Breast epithelium (tissue), 4 donors: ENCODE measurements at regions not wholly inside any gene's neighbourhood (a gene's known extent, or its start where the extent isn't known, plus 50 kb on each side); places are given as distances from the start of the nearest gene placed in this dataset.

Experiments
- DNase-seq, 2 donors: peaks; one replicate each; pipeline ENCODE4 v3.0.0-alpha.2; 2019; ENCODE audit warnings: low spot score in 2 of 2
- H3K27ac ChIP-seq, 2 donors: fragments of 200-600 bp; sonication (generic) in 1 of 2; one replicate each; pipeline ENCODE4 v1.5.1; 2016 to 2019; ENCODE audit warnings: mild to moderate bottlenecking in 1 of 2
- H3K27me3 ChIP-seq, 2 donors: fragments of 200-600 bp; sonication (generic) in 1 of 2; one replicate each; pipeline versions ENCODE4 v1.5.1 to v1.6.0; 2017 to 2019; ENCODE audit warnings: control low read depth in 1 of 2, mild to moderate bottlenecking in 1 of 2
- H3K36me3 ChIP-seq: fragments of 200-600 bp; one replicate; pipeline ENCODE4 v1.5.1; 2019
- H3K4me1 ChIP-seq, 2 donors: fragments of 200-600 bp; sonication (generic); one replicate each; pipeline ENCODE4 v1.5.1; 2016 to 2019; ENCODE audit warnings: control low read depth in 1 of 2
- H3K4me3 ChIP-seq, 3 donors: fragments of 200-600 bp; sonication (generic); 1 replicate in 2 of 3; 2 replicates in 1 of 3; pipeline ENCODE4 v1.5.1; 2016 to 2019; ENCODE audit warnings: mild to moderate bottlenecking in 3 of 3, moderate library complexity in 2 of 3
- H3K9me3 ChIP-seq, 2 donors: fragments of 200-600 bp; sonication (generic) in 1 of 2; one replicate each; pipeline ENCODE4 v1.5.1; 2016 to 2019; ENCODE audit warnings: control low read depth in 1 of 2
- POLR2A ChIP-seq: fragments of 450-650 bp; IDR thresholded peaks from one replicate; pipeline ENCODE4 v1.6.1; 2016; ENCODE audit warnings: antibody characterized with exemption, mild to moderate bottlenecking, moderate library complexity
- POLR2AphosphoS5 ChIP-seq, 3 donors: sonication (generic); formaldehyde crosslinking; IDR thresholded peaks; one replicate each; pipeline ENCODE4 v1.6.1; 2017; ENCODE audit warnings: antibody characterized with exemption in 3 of 3
- intact Hi-C: fragments of 100-400 bp; cut with DNase I; formaldehyde crosslinking; loops from one replicate; pipeline ENCODE4 v1.15.1; 2023; ENCODE audit warnings: low total_unique reads
- TF ChIP-seq, protein P1 (sequence below), 3 donors: fragments of 450-650 bp; IDR thresholded peaks; one replicate each; pipeline ENCODE4 v1.5.1; 2016 to 2017; ENCODE audit warnings: antibody characterized with exemption in 3 of 3, mild to moderate bottlenecking in 3 of 3, moderate library complexity in 3 of 3

DNA sequence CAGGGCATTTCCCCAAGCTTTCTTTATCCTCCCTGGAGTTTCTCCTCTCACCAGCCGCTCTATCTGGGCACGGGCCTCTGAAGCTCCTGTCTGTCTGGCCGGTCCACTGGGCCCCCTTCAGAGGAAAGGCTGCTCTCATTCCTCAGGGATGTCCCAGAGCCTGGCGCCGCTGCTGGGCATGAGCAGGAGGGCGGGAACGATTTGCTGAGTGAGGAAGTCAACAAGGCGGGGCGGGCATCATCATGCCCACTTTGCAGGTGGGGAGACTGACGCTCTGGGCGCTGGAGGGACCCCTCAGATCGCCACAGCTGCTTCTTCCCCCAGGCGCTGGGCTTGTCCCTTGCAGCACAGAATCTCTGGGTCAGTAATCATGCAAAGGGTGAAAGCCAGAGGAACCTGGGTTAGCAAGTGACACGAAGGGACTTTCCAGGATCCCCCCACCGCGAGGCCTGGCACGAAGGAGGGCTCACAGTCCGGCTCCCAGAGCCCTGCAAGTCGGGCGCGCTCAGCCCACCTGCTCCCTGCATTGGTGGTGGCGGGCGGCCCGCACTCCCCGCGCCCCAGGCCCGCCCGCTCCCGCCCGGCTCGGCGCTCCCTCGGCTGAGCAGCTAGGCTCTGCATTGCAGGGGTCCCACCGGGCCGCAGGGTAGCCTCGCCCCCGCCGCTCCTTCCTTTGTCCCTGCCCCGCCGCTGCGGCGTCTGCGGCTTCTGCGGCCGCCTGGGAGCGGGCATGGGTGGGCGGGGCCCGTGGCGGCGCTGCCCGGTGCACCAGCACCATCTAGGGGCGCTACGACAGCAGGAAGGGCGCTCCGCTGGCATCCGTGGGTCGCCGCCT is 157.8 kb downstream of the CYRIA start:
- DNase-seq = no peak
- intact Hi-C loops = no loop called here
- H3K27me3 ChIP-seq = peaks cover 0 to 20% of the 10 kb centered on the region in 2 donors

DNA sequence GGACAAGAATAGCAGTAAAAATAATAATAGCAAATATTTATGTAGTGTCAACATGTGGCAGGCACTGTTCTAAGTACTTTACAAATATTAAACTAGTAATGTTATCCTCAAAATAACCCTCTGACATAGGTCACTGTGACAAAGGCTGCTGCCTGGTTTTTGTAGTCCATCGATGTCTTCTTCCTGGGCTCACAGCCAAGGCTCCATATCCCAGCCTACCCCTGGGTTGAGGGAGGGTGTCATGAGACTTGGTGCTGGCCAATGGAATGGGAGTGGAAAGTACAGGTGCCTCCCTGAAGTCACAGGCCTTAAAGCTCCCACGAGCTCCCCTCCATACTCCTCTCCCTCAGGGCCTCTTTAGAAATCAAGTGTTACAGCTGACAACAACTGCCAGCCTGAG is 159.3 kb downstream of the CYRIA start:
- peaks cover 0 to 20% of the 10 kb centered on the region in 2 donors for H3K27me3 ChIP-seq
- no peak for DNase-seq
- TF ChIP-seq, protein P1, sequence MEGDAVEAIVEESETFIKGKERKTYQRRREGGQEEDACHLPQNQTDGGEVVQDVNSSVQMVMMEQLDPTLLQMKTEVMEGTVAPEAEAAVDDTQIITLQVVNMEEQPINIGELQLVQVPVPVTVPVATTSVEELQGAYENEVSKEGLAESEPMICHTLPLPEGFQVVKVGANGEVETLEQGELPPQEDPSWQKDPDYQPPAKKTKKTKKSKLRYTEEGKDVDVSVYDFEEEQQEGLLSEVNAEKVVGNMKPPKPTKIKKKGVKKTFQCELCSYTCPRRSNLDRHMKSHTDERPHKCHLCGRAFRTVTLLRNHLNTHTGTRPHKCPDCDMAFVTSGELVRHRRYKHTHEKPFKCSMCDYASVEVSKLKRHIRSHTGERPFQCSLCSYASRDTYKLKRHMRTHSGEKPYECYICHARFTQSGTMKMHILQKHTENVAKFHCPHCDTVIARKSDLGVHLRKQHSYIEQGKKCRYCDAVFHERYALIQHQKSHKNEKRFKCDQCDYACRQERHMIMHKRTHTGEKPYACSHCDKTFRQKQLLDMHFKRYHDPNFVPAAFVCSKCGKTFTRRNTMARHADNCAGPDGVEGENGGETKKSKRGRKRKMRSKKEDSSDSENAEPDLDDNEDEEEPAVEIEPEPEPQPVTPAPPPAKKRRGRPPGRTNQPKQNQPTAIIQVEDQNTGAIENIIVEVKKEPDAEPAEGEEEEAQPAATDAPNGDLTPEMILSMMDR (IDR thresholded peaks at IDR 0.05) = no peak
- no peak overlapping the region for H3K4me3 ChIP-seq
- no peaks in the 10 kb centered on the region for H3K36me3 ChIP-seq
- intact Hi-C loops = no loop called here
- H3K27ac ChIP-seq = no peak overlapping the region
- H3K4me1 ChIP-seq = no peaks in the 10 kb centered on the region
- H3K9me3 ChIP-seq = no peaks in the 10 kb centered on the region

More for the DNA sequence above, 157.8 kb downstream of the CYRIA start:
- TF ChIP-seq, protein P1 (IDR thresholded peaks at IDR 0.05) = peak in 2 of 3 donors; percentile 34 to 44
- no peak for TF ChIP-seq POLR2AphosphoS5 (IDR thresholded peaks at IDR 0.05)
- no peak for TF ChIP-seq POLR2A
- Histone ChIP-seq H3K4me3 (peak overlapping the region; percentile 21 to 67 (median 46)), H3K36me3 (no peaks in the 10 kb centered on the region), H3K4me1 (no peaks in the 10 kb centered on the region), H3K27ac (no peak overlapping the region), H3K9me3 (no peaks in the 10 kb centered on the region)

DNA sequence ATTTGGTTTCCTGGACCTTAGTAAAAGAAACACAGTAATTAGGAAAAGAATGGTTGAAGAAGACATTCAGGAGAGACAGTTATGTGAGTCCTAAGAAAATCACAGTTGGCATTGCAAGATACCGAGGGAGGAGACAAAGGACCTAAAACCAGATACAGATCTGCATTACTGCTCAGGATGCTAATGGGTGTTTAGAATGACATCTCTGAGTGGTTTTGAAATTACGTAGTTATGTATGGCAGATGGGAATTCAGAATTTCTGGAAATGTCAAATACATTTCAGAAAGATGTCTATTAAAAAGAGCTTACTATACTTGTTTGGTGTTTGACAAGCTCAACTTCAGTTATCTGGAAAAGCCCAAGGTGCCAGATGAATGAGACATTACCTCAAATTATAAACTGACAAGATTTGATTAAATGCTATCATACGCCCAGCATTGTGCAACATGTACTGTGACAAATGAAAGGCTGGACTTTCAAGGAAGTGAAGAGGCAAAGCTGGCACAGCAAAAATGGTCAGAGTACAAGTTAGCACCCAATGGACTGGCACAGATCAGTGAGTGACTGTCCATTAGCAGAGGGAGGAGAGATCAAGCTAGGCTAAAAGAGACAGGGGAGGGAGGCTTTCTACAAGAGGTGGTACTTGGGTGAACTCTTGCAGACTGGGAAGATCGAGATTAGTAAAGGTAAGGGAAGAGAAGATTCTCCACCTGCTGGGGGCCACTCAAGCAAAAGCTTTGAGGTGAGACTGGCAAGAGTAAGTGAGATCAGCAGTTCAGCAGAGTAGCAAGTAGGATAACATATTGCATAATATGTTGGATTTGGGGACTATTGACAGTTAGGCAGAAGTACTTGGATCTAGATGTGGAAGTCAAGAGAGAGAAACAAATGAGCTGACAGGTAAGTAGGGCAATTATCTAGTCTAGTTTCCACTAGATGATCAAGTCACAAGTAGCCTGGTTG is 168.9 kb downstream of the CYRIA start:
- H3K27me3 ChIP-seq = no peaks in the 10 kb centered on the region
- no peak overlapping the region for H3K4me3 ChIP-seq
- H3K9me3 ChIP-seq = no peaks in the 10 kb centered on the region
- H3K4me1 ChIP-seq = no peaks in the 10 kb centered on the region
- intact Hi-C loops = no loop called here
- TF ChIP-seq, protein P1 (IDR thresholded peaks at IDR 0.05) = no peak
- TF ChIP-seq POLR2AphosphoS5 (IDR thresholded peaks at IDR 0.05) (no peak), POLR2A (no peak)
- no peak overlapping the region for H3K27ac ChIP-seq
- DNase-seq = no peak
- no peaks in the 10 kb centered on the region for H3K36me3 ChIP-seq

DNA sequence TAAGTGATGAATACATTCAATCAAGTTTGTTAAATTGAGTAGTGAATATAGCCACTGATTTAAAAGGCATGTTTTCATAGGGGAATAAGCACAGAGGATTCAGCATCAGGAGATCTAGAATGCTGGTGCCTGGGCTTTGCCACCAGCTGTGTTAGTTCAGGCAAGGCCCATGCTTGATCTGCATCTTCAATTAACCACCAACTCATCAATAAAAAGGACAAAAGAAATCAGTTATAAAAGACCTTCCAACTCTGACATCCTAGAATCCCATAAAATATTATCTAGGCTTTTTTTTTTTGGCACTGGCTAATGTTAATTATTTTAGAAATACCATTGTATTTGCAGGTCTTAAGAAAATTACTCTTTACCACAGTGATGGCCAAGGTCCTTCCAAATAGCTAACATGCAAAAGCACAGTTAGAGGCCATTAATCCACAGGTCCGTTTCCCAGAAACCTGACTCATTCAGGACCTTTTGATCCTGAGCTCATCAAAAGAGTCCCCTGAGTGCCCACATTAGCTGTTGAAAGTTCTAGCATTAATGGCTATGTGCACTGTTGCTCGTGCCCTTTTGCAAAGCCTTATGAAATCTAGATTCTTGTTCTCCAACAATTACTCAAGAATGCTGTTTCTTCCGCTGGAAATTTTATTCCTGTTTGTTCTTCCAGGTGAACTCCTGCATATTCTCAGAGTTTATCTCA is 170.0 kb downstream of the CYRIA start:
- no peak for TF ChIP-seq POLR2A
- TF ChIP-seq, protein P1 (IDR thresholded peaks at IDR 0.05) = no peak
- no peak for TF ChIP-seq POLR2AphosphoS5 (IDR thresholded peaks at IDR 0.05)
- Histone ChIP-seq H3K4me1 (no peaks in the 10 kb centered on the region), H3K4me3 (no peak overlapping the region), H3K27me3 (no peaks in the 10 kb centered on the region), H3K27ac (no peak overlapping the region), H3K36me3 (no peaks in the 10 kb centered on the region), H3K9me3 (no peaks in the 10 kb centered on the region)
- intact Hi-C loops = no loop called here
- DNase-seq = no peak
